ENCODE measurements at regions not wholly inside any gene's neighbourhood (a gene's known extent, or its start where the extent isn't known, plus 50 kb on each side); places are given as distances from the start of the nearest gene placed in this dataset.
A peak's percentile ranks its signal among the peaks of the same experiment; 100 is the strongest.

GRCh38 chr16:8271344-8271743 is 319.0 kb downstream of the TMEM114 start:
- DNase-seq (ENCODE audit: low spot score): no peak

- no peak for DNase-seq (ENCODE audit: low spot score)
These were observed 328.0 kb downstream of the TMEM114 start for GRCh38 chr16:8262299-8262698.

- DNase-seq (ENCODE audit: low spot score): no peak
These were observed 330.2 kb downstream of the TMEM114 start for GRCh38 chr16:8260140-8260539.

- DNase-seq (ENCODE audit: low spot score): no peak
These were observed 331.8 kb downstream of the TMEM114 start for GRCh38 chr16:8258523-8258922.

GRCh38 chr16:8257561-8257960 is 332.8 kb downstream of the TMEM114 start:
- DNase-seq (ENCODE audit: low spot score): no peak

- DNase-seq (ENCODE audit: low spot score): no peak
These were observed 335.9 kb downstream of the TMEM114 start for GRCh38 chr16:8254405-8254804.

- DNase-seq (ENCODE audit: low spot score): no peak
These were observed 336.6 kb downstream of the TMEM114 start for GRCh38 chr16:8253718-8254117.

- no peak for DNase-seq (ENCODE audit: low spot score)
These were observed 338.6 kb downstream of the TMEM114 start for GRCh38 chr16:8251727-8252126.

- no peak for DNase-seq (ENCODE audit: low spot score)
These were observed 339.0 kb downstream of the TMEM114 start for GRCh38 chr16:8251298-8251697.

GRCh38 chr16:8247993-8248392 is 342.3 kb downstream of the TMEM114 start:
- DNase-seq (ENCODE audit: low spot score): no peak

- DNase-seq (ENCODE audit: low spot score): no peak
These were observed 346.3 kb downstream of the TMEM114 start for GRCh38 chr16:8243981-8244380.

- no peak for DNase-seq (ENCODE audit: low spot score)
These were observed 348.9 kb downstream of the TMEM114 start for GRCh38 chr16:8241408-8241807.

GRCh38 chr16:8239443-8239842 is 350.9 kb downstream of the TMEM114 start:
- DNase-seq (ENCODE audit: low spot score): no peak

- DNase-seq (ENCODE audit: low spot score): no peak
These were observed 352.9 kb downstream of the TMEM114 start for GRCh38 chr16:8237452-8237851.

GRCh38 chr16:8236816-8237215 is 353.5 kb downstream of the TMEM114 start:
- no peak for DNase-seq (ENCODE audit: low spot score)

GRCh38 chr16:8230497-8230896 is 359.8 kb downstream of the TMEM114 start:
- no peak for DNase-seq (ENCODE audit: low spot score)

- no peak for DNase-seq (ENCODE audit: low spot score)
These were observed 361.2 kb downstream of the TMEM114 start for GRCh38 chr16:8229011-8229520.

GRCh38 chr16:8217201-8217600 is 373.1 kb downstream of the TMEM114 start:
- DNase-seq (ENCODE audit: low spot score): no peak

- no peak for DNase-seq (ENCODE audit: low spot score)
These were observed 385.5 kb downstream of the TMEM114 start for GRCh38 chr16:8204769-8205168.

GRCh38 chr16:8204096-8204495 is 386.2 kb downstream of the TMEM114 start:
- no peak for DNase-seq (ENCODE audit: low spot score)

GRCh38 chr16:8203101-8203500 is 387.2 kb downstream of the TMEM114 start:
- no peak for DNase-seq (ENCODE audit: low spot score)

GRCh38 chr16:8200839-8201238 is 389.5 kb downstream of the TMEM114 start:
- no peak for DNase-seq (ENCODE audit: low spot score)

GRCh38 chr16:8199390-8199789 is 390.9 kb downstream of the TMEM114 start:
- DNase-seq (ENCODE audit: low spot score): no peak

GRCh38 chr16:8194794-8195193 is 395.5 kb downstream of the TMEM114 start:
- DNase-seq (ENCODE audit: low spot score): peak; percentile 25

- DNase-seq (ENCODE audit: low spot score): no peak
These were observed 401.5 kb downstream of the TMEM114 start for GRCh38 chr16:8188841-8189240.
